Osteoblast (primary cell): ENCODE measurements at regions not wholly inside any gene's neighbourhood (a gene's known extent, or its start where the extent isn't known, plus 50 kb on each side); places are given as distances from the start of the nearest gene placed in this dataset.

Experiments
- DNase-seq: peaks from one replicate; pipeline ENCODE4 v3.0.0; 2011; ENCODE audit warnings: low spot score, mixed read lengths; ENCODE audit not compliant: insufficient read length; ENCODE audit errors: missing footprints
- H2AFZ ChIP-seq: 2 replicates; pipeline ENCODE4 v1.6.0; 2011; ENCODE audit warnings: mild to moderate bottlenecking, low read length
- H3K27ac ChIP-seq: 2 replicates; pipeline ENCODE4 v1.5.1; 2011; ENCODE audit warnings: mild to moderate bottlenecking, low read depth, low read length, moderate library complexity
- H3K27me3 ChIP-seq: 2 replicates; pipeline ENCODE4 v1.6.0; 2012; ENCODE audit warnings: mild to moderate bottlenecking, control low read depth, inconsistent platforms, low read length, moderate library complexity; ENCODE audit not compliant: insufficient read depth
- H3K36me3 ChIP-seq: 2 replicates; pipeline ENCODE4 v1.5.1; 2011; ENCODE audit warnings: mild to moderate bottlenecking, low read length, control low read depth, moderate library complexity; ENCODE audit not compliant: insufficient read depth
- H3K4me1 ChIP-seq: 2 replicates; pipeline ENCODE4 v1.5.1; 2011; ENCODE audit warnings: mild to moderate bottlenecking, low read length, control low read depth, moderate library complexity; ENCODE audit not compliant: insufficient read depth
- H3K4me2 ChIP-seq: 2 replicates; pipeline ENCODE4 v1.6.0; 2011; ENCODE audit warnings: mild to moderate bottlenecking, low read length; ENCODE audit not compliant: insufficient read depth
- H3K4me3 ChIP-seq: fragments of 200-600 bp; sonication (generic); 3 replicates; pipeline ENCODE4 v1.5.1; 2012; ENCODE audit warnings: mild to moderate bottlenecking, low read length, inconsistent platforms; ENCODE audit not compliant: insufficient read depth
- H3K79me2 ChIP-seq: 2 replicates; pipeline ENCODE4 v1.6.0; 2012; ENCODE audit warnings: mild to moderate bottlenecking, low read length, control low read depth, inconsistent platforms; ENCODE audit not compliant: insufficient read depth
- H3K9me3 ChIP-seq: 2 replicates; pipeline ENCODE4 v1.5.1; 2011; ENCODE audit warnings: low read depth, low read length, control low read depth
- H4K20me1 ChIP-seq: 2 replicates; pipeline ENCODE4 v1.6.0; 2012; ENCODE audit warnings: mild to moderate bottlenecking, low read length, control low read depth; ENCODE audit not compliant: insufficient read depth
- TF ChIP-seq, protein P1 (sequence below): IDR thresholded peaks from 2 replicates; pipeline ENCODE4 v1.5.1; 2011; ENCODE audit warnings: mild to moderate bottlenecking, low read depth, low read length, moderate library complexity; ENCODE audit errors: extremely low read depth

DNA sequence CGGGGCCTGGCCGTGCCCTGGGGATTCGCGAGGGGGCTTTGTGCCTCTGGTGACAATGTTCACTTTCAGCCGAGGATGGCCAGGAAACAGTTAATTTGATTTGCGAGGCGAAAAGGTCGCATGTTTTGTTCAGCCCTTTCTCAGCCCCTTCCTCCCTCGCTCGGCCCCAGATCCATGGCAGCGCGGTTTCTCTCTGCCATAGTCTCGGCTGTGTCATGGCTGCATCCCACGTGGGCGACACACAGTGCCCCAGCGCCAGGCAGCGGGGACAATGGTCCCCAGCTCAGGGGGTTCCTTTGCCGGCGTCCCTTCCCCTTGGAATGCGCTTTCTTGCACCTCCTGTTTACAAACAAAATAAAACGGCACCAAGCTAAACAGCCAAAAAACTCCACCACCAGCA is 370.3 kb upstream of the IRX2 start:
- Histone ChIP-seq H2AFZ (no peak overlapping the region), H3K4me3 (no peak overlapping the region), H3K9me3 (peaks cover 2% of the 10 kb centered on the region), H3K4me1 (no peaks in the 10 kb centered on the region), H3K27ac (no peak overlapping the region), H3K4me2 (no peak overlapping the region), H3K79me2 (no peaks in the 10 kb centered on the region), H3K36me3 (no peaks in the 10 kb centered on the region), H4K20me1 (no peaks in the 10 kb centered on the region), H3K27me3 (no peaks in the 10 kb centered on the region)
- TF ChIP-seq, protein P1, sequence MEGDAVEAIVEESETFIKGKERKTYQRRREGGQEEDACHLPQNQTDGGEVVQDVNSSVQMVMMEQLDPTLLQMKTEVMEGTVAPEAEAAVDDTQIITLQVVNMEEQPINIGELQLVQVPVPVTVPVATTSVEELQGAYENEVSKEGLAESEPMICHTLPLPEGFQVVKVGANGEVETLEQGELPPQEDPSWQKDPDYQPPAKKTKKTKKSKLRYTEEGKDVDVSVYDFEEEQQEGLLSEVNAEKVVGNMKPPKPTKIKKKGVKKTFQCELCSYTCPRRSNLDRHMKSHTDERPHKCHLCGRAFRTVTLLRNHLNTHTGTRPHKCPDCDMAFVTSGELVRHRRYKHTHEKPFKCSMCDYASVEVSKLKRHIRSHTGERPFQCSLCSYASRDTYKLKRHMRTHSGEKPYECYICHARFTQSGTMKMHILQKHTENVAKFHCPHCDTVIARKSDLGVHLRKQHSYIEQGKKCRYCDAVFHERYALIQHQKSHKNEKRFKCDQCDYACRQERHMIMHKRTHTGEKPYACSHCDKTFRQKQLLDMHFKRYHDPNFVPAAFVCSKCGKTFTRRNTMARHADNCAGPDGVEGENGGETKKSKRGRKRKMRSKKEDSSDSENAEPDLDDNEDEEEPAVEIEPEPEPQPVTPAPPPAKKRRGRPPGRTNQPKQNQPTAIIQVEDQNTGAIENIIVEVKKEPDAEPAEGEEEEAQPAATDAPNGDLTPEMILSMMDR: no peak
- DNase-seq: no peak

DNA sequence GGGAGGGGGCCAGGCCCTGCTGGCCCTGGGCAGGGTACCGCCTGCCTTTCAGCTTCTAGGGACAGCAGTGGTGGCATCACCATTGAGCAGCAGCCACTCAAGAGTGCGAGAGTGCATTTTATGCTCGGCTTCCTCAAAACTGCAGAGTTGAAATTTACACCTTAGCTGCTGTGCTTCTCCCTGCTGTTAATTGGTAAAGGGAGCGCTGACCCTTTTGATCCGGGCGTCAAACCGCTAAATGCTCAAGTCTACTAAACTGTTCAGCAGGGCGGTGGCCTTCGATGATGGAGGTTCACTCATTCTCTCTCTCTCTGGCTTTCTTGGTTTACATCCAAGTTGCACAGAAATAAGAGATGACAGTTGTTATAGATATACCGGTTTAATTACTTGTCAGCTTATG is 368.6 kb upstream of the IRX2 start:
- H3K27ac ChIP-seq: no peak overlapping the region
- H3K9me3 ChIP-seq: peaks cover 2% of the 10 kb centered on the region
- no peaks in the 10 kb centered on the region for H3K4me1 ChIP-seq
- H3K4me3 ChIP-seq: no peak overlapping the region
- no peaks in the 10 kb centered on the region for H3K27me3 ChIP-seq
- H3K79me2 ChIP-seq: no peaks in the 10 kb centered on the region
- H2AFZ ChIP-seq: no peak overlapping the region
- no peak for DNase-seq
- no peaks in the 10 kb centered on the region for H4K20me1 ChIP-seq
- H3K4me2 ChIP-seq: no peak overlapping the region
- TF ChIP-seq, protein P1: no peak
- H3K36me3 ChIP-seq: no peaks in the 10 kb centered on the region

DNA sequence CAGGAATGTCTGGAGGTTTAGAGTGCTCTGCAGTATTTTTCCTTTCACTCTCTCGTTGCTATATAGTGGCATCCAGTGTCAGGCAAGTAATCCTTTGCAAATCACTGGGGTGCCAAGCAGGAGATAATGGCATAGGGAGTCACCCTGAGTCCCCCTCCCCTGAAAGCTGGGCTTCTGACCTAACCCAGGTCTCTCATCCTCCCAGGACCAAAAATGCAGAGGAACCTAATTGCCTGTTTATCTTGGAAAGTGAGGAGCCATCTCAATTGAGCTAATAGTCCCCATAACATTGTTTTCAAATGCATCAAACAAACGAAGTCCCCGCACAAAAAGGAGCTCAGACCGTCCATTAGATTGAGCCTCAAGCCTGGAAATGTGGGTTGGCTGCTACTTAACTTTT is 368.0 kb upstream of the IRX2 start:
- no peak for DNase-seq
- no peak overlapping the region for H3K27ac ChIP-seq
- H3K4me3 ChIP-seq: no peak overlapping the region
- H3K4me1 ChIP-seq: no peaks in the 10 kb centered on the region
- H3K9me3 ChIP-seq: peaks cover 2% of the 10 kb centered on the region
- TF ChIP-seq, protein P1: no peak
- no peaks in the 10 kb centered on the region for H3K79me2 ChIP-seq
- H3K36me3 ChIP-seq: no peaks in the 10 kb centered on the region
- H4K20me1 ChIP-seq: no peaks in the 10 kb centered on the region
- H3K4me2 ChIP-seq: no peak overlapping the region
- no peak overlapping the region for H2AFZ ChIP-seq
- no peaks in the 10 kb centered on the region for H3K27me3 ChIP-seq

DNA sequence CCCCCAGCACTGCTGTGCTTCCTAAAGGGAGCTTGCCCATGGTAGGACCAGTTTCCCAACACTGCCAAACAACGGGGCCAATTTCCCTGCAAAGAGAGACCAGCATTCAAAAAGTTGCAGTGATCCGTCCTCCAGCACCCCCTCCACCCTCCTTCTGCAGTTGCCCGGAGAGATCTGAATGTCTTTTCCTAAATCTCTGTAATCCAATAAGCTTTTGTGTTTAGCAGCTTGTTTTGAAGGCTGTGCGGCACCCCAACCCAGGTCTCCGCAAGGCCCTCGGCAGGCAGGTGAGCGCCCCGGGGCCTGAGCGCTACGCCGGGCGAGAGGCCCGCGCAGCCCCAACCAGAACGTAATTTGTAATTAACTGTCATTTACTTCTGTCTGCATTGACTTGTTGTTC is 366.9 kb upstream of the IRX2 start:
- TF ChIP-seq, protein P1: no peak

More for the DNA sequence above, 366.9 kb upstream of the IRX2 start:
- no peak overlapping the region for H2AFZ ChIP-seq
- H3K4me3 ChIP-seq: no peak overlapping the region
- H3K9me3 ChIP-seq: peaks cover 2% of the 10 kb centered on the region
- no peak for DNase-seq
- no peak overlapping the region for H3K27ac ChIP-seq
- H3K4me1 ChIP-seq: no peaks in the 10 kb centered on the region
- no peaks in the 10 kb centered on the region for H3K79me2 ChIP-seq
- no peaks in the 10 kb centered on the region for H3K36me3 ChIP-seq
- no peaks in the 10 kb centered on the region for H4K20me1 ChIP-seq
- H3K4me2 ChIP-seq: no peak overlapping the region
- H3K27me3 ChIP-seq: no peaks in the 10 kb centered on the region
